Chondrocyte (in vitro differentiated cells): ENCODE measurements at regions not wholly inside any gene's neighbourhood (a gene's known extent, or its start where the extent isn't known, plus 50 kb on each side); places are given as distances from the start of the nearest gene placed in this dataset.

ENCODE experiments used
- DNase-seq: peaks from one replicate; pipeline ENCODE4 v3.0.0; 2021; ENCODE audit warnings: mixed read lengths, low spot score
- H3K27ac Mint-ChIP-seq: one replicate; pipeline ENCODE4 v1.8.0; 2021; ENCODE audit warnings: mild to moderate bottlenecking, moderate library complexity, mixed read lengths; ENCODE audit not compliant: unreplicated experiment
- H3K27me3 Mint-ChIP-seq: 2 replicates; pipeline ENCODE4 v1.8.0; 2021; ENCODE audit warnings: low read depth, mixed read lengths
- H3K36me3 Mint-ChIP-seq: 2 replicates; pipeline ENCODE4 v1.8.0; 2021; ENCODE audit warnings: low read depth, mixed read lengths
- H3K4me1 Mint-ChIP-seq: 2 replicates; pipeline ENCODE4 v1.8.0; 2021; ENCODE audit warnings: low read depth, mild to moderate bottlenecking, mixed read lengths
- H3K4me3 Mint-ChIP-seq: one replicate; pipeline ENCODE4 v1.8.0; 2021; ENCODE audit warnings: mild to moderate bottlenecking, moderate library complexity, mixed read lengths; ENCODE audit not compliant: unreplicated experiment
- H3K9me3 Mint-ChIP-seq: 2 replicates; pipeline ENCODE4 v1.8.0; 2021; ENCODE audit warnings: low read depth, mixed read lengths
- CTCF ChIP-seq: fragments of 200-600 bp; sonication (generic); IDR thresholded peaks from 2 replicates; pipeline ENCODE4 v1.5.0; 2021; ENCODE audit warnings: antibody characterized with exemption, mild to moderate bottlenecking, moderate library complexity

GRCh38 chr10:107477266-107477665, 312.8 kb upstream of the SORCS1 start:
- Mint-ChIP-seq H3K4me3 (no peak overlapping the region), H3K9me3 (no peaks in the 10 kb centered on the region), H3K27ac (no peak overlapping the region), H3K27me3 (no peaks in the 10 kb centered on the region), H3K4me1 (no peaks in the 10 kb centered on the region), H3K36me3 (no peaks in the 10 kb centered on the region)
- no peak for TF ChIP-seq CTCF
- DNase-seq: no peak

- DNase-seq: no peak
- Mint-ChIP-seq H3K27ac (no peak overlapping the region), H3K4me1 (no peaks in the 10 kb centered on the region), H3K9me3 (no peaks in the 10 kb centered on the region), H3K27me3 (no peaks in the 10 kb centered on the region), H3K4me3 (no peak overlapping the region), H3K36me3 (no peaks in the 10 kb centered on the region)
- TF ChIP-seq CTCF: no peak
Observed at GRCh38 chr10:107476408-107476807, 311.9 kb upstream of the SORCS1 start.

GRCh38 chr10:107474650-107475049, 310.1 kb upstream of the SORCS1 start:
- no peak for DNase-seq
- no peak overlapping the region for H3K27ac Mint-ChIP-seq
- no peaks in the 10 kb centered on the region for H3K36me3 Mint-ChIP-seq
- no peaks in the 10 kb centered on the region for H3K4me1 Mint-ChIP-seq
- no peak overlapping the region for H3K4me3 Mint-ChIP-seq
- TF ChIP-seq CTCF: no peak
- no peaks in the 10 kb centered on the region for H3K27me3 Mint-ChIP-seq
- peaks cover 3% of the 10 kb centered on the region for H3K9me3 Mint-ChIP-seq

DNA sequence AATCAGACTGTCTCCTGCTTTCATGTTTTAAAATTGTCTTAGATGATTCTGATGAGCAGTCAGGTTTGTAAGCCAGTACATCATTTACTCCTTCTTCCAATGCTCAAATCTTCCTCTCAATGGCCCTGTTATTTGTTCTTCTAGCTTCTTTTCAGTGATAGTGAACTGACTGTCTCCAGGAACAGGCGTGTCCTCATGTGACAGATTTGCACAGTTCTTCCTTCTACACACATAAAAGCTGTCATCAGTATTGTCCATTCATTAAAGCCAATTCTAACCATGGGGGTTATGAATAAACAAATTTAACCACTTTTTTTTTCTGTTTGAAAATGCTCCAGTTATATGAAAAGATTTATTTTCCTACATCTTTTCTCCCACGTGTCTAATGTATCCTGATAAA, 308.7 kb upstream of the SORCS1 start:
- no peaks in the 10 kb centered on the region for H3K4me1 Mint-ChIP-seq
- DNase-seq: no peak
- no peaks in the 10 kb centered on the region for H3K27me3 Mint-ChIP-seq
- H3K36me3 Mint-ChIP-seq: no peaks in the 10 kb centered on the region
- TF ChIP-seq CTCF: no peak
- peaks cover 3% of the 10 kb centered on the region for H3K9me3 Mint-ChIP-seq
- H3K4me3 Mint-ChIP-seq: no peak overlapping the region
- H3K27ac Mint-ChIP-seq: no peak overlapping the region

DNA sequence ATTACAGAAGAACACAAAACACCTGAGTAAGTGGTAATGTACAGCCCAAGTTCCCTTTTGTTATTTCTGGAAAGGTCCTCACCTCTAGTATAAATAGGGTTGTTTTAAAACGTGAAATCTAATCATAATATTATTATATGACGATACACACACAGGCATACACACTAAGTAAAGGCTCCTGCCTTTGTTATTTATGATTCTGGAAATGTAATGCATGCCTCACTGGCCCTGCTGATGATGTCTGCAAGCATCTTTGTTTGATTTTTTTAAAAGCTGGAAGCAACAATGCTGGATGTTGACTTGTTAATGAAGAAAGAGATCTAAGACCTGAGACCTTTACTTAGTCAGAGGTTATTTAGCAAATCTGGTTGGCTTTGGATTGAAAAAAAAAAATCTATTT, 307.4 kb upstream of the SORCS1 start:
- no peaks in the 10 kb centered on the region for H3K4me1 Mint-ChIP-seq
- H3K36me3 Mint-ChIP-seq: no peaks in the 10 kb centered on the region
- no peak overlapping the region for H3K27ac Mint-ChIP-seq
- H3K9me3 Mint-ChIP-seq: peaks cover 3% of the 10 kb centered on the region
- H3K27me3 Mint-ChIP-seq: no peaks in the 10 kb centered on the region
- no peak overlapping the region for H3K4me3 Mint-ChIP-seq
- no peak for TF ChIP-seq CTCF
- no peak for DNase-seq
